ENCODE measurements at regions not wholly inside any gene's neighbourhood (a gene's known extent, or its start where the extent isn't known, plus 50 kb on each side); places are given as distances from the start of the nearest gene placed in this dataset.

- H3K36me3 ChIP-seq (ENCODE audit: insufficient read depth, low read length) = no peaks in the 10 kb centered on the region
- H3K4me1 ChIP-seq (ENCODE audit: insufficient read depth, low read length, poor library complexity, severe bottlenecking) = peaks cover 23% of the 10 kb centered on the region
- H3F3A ChIP-seq (ENCODE audit: low read depth) = no peaks in the 10 kb centered on the region
- no peaks in the 10 kb centered on the region for H3K27me3 ChIP-seq (ENCODE audit: insufficient read depth, low read length, poor library complexity, severe bottlenecking)
- no peak overlapping the region for H3K4me3 ChIP-seq (ENCODE audit: low read length, poor library complexity, severe bottlenecking)
- no peaks in the 10 kb centered on the region for H3K9me2 ChIP-seq (replicated peaks; ENCODE audit: low read depth, low read length)
- TF ChIP-seq, protein P1, sequence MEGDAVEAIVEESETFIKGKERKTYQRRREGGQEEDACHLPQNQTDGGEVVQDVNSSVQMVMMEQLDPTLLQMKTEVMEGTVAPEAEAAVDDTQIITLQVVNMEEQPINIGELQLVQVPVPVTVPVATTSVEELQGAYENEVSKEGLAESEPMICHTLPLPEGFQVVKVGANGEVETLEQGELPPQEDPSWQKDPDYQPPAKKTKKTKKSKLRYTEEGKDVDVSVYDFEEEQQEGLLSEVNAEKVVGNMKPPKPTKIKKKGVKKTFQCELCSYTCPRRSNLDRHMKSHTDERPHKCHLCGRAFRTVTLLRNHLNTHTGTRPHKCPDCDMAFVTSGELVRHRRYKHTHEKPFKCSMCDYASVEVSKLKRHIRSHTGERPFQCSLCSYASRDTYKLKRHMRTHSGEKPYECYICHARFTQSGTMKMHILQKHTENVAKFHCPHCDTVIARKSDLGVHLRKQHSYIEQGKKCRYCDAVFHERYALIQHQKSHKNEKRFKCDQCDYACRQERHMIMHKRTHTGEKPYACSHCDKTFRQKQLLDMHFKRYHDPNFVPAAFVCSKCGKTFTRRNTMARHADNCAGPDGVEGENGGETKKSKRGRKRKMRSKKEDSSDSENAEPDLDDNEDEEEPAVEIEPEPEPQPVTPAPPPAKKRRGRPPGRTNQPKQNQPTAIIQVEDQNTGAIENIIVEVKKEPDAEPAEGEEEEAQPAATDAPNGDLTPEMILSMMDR (conservative IDR thresholded peaks at IDR 0.05; ENCODE audit: low read length) = no peak
- TF ChIP-seq EZH2phosphoT487 (IDR thresholded peaks at IDR 0.05; ENCODE audit: borderline replicate concordance) = no peak
- no peaks in the 10 kb centered on the region for H3K79me2 ChIP-seq (ENCODE audit: insufficient read depth, low read length)
- H3K4me2 ChIP-seq (ENCODE audit: low read depth, low read length, poor library complexity, severe bottlenecking) = no peak overlapping the region
- no peak overlapping the region for H3K9ac ChIP-seq (ENCODE audit: low read depth, low read length, poor library complexity, severe bottlenecking)
- no peaks in the 10 kb centered on the region for H4K20me1 ChIP-seq (ENCODE audit: insufficient read depth, low read length, poor library complexity, severe bottlenecking)
- no peaks in the 10 kb centered on the region for H3K9me3 ChIP-seq (ENCODE audit: insufficient read depth, low read depth, low read length)
- H2AFZ ChIP-seq (ENCODE audit: low read length) = no peak overlapping the region
Observed at GRCh38 chr3:162601101-162601670, 1104.6 kb downstream of the OTOL1 start.

GRCh38 chr3:162602619-162603018 lies 1106.0 kb downstream of the OTOL1 start:
- no peak overlapping the region for H2AFZ ChIP-seq (ENCODE audit: low read length)
- no peak overlapping the region for H3K4me2 ChIP-seq (ENCODE audit: low read depth, low read length, poor library complexity, severe bottlenecking)
- no peaks in the 10 kb centered on the region for H3K9me2 ChIP-seq (replicated peaks; ENCODE audit: low read depth, low read length)
- H3K9ac ChIP-seq (ENCODE audit: low read depth, low read length, poor library complexity, severe bottlenecking) = no peak overlapping the region
- no peaks in the 10 kb centered on the region for H3K79me2 ChIP-seq (ENCODE audit: insufficient read depth, low read length)
- H3K4me1 ChIP-seq (ENCODE audit: insufficient read depth, low read length, poor library complexity, severe bottlenecking) = peaks cover 9% of the 10 kb centered on the region
- H3K36me3 ChIP-seq (ENCODE audit: insufficient read depth, low read length) = no peaks in the 10 kb centered on the region
- H3K4me3 ChIP-seq (ENCODE audit: low read length, poor library complexity, severe bottlenecking) = no peak overlapping the region
- no peaks in the 10 kb centered on the region for H3K9me3 ChIP-seq (ENCODE audit: insufficient read depth, low read depth, low read length)
- no peaks in the 10 kb centered on the region for H3F3A ChIP-seq (ENCODE audit: low read depth)
- H3K27me3 ChIP-seq (ENCODE audit: insufficient read depth, low read length, poor library complexity, severe bottlenecking) = no peaks in the 10 kb centered on the region
- TF ChIP-seq, protein P1 (conservative IDR thresholded peaks at IDR 0.05; ENCODE audit: low read length) = no peak
- no peak for TF ChIP-seq EZH2phosphoT487 (IDR thresholded peaks at IDR 0.05; ENCODE audit: borderline replicate concordance)
- H4K20me1 ChIP-seq (ENCODE audit: insufficient read depth, low read length, poor library complexity, severe bottlenecking) = no peaks in the 10 kb centered on the region

GRCh38 chr3:162605651-162606204 lies 1109.1 kb downstream of the OTOL1 start:
- H3F3A ChIP-seq (ENCODE audit: low read depth) = no peaks in the 10 kb centered on the region
- no peak overlapping the region for H2AFZ ChIP-seq (ENCODE audit: low read length)
- no peaks in the 10 kb centered on the region for H3K27me3 ChIP-seq (ENCODE audit: insufficient read depth, low read length, poor library complexity, severe bottlenecking)
- H3K4me1 ChIP-seq (ENCODE audit: insufficient read depth, low read length, poor library complexity, severe bottlenecking) = no peaks in the 10 kb centered on the region
- H3K36me3 ChIP-seq (ENCODE audit: insufficient read depth, low read length) = no peaks in the 10 kb centered on the region
- H3K9ac ChIP-seq (ENCODE audit: low read depth, low read length, poor library complexity, severe bottlenecking) = no peak overlapping the region
- H3K4me3 ChIP-seq (ENCODE audit: low read length, poor library complexity, severe bottlenecking) = no peak overlapping the region
- TF ChIP-seq, protein P1 (conservative IDR thresholded peaks at IDR 0.05; ENCODE audit: low read length) = no peak
- TF ChIP-seq EZH2phosphoT487 (IDR thresholded peaks at IDR 0.05; ENCODE audit: borderline replicate concordance) = no peak
- H3K4me2 ChIP-seq (ENCODE audit: low read depth, low read length, poor library complexity, severe bottlenecking) = no peak overlapping the region
- H3K9me3 ChIP-seq (ENCODE audit: insufficient read depth, low read depth, low read length) = no peaks in the 10 kb centered on the region
- no peaks in the 10 kb centered on the region for H4K20me1 ChIP-seq (ENCODE audit: insufficient read depth, low read length, poor library complexity, severe bottlenecking)
- H3K9me2 ChIP-seq (replicated peaks; ENCODE audit: low read depth, low read length) = no peaks in the 10 kb centered on the region
- no peaks in the 10 kb centered on the region for H3K79me2 ChIP-seq (ENCODE audit: insufficient read depth, low read length)

Measured in Loucy (cell line).